ENCODE measurements at regions not wholly inside any gene's neighbourhood (a gene's known extent, or its start where the extent isn't known, plus 50 kb on each side); places are given as distances from the start of the nearest gene placed in this dataset.

DNA sequence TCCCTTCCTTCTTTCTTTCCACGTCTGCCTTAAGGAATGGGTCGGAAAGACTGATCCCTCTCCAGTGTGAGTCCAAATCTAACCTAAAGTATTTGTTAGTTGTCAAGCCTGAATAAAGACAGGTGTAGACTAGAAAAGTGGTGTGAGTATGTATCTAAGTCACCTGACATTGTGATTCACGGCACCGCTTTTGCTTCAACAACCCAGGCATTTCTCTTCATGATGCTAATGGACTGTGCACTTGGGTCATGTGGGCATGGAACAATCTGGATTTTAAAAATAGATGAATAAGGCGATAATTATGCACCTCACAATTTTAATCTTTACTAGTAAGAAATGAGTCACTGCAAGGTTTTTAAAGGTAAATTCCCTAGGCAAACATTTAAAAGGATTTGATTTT, 107.5 kb downstream of the LIPG start:
- H3K27ac ChIP-seq = no peak overlapping the region
- no peaks in the 10 kb centered on the region for H3K36me3 ChIP-seq
- TF ChIP-seq, protein P1, sequence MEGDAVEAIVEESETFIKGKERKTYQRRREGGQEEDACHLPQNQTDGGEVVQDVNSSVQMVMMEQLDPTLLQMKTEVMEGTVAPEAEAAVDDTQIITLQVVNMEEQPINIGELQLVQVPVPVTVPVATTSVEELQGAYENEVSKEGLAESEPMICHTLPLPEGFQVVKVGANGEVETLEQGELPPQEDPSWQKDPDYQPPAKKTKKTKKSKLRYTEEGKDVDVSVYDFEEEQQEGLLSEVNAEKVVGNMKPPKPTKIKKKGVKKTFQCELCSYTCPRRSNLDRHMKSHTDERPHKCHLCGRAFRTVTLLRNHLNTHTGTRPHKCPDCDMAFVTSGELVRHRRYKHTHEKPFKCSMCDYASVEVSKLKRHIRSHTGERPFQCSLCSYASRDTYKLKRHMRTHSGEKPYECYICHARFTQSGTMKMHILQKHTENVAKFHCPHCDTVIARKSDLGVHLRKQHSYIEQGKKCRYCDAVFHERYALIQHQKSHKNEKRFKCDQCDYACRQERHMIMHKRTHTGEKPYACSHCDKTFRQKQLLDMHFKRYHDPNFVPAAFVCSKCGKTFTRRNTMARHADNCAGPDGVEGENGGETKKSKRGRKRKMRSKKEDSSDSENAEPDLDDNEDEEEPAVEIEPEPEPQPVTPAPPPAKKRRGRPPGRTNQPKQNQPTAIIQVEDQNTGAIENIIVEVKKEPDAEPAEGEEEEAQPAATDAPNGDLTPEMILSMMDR (IDR thresholded peaks at IDR 0.05; ENCODE audit: low read depth, low read length) = no peak
- no peaks in the 10 kb centered on the region for H3K27me3 ChIP-seq (ENCODE audit: insufficient read depth, low read depth, severe bottlenecking)
- H3K9me3 ChIP-seq (ENCODE audit: severe bottlenecking) = peaks cover 15% of the 10 kb centered on the region
- no peak overlapping the region for H3K4me3 ChIP-seq (ENCODE audit: low read depth, low read length)
- no peak for DNase-seq

DNA sequence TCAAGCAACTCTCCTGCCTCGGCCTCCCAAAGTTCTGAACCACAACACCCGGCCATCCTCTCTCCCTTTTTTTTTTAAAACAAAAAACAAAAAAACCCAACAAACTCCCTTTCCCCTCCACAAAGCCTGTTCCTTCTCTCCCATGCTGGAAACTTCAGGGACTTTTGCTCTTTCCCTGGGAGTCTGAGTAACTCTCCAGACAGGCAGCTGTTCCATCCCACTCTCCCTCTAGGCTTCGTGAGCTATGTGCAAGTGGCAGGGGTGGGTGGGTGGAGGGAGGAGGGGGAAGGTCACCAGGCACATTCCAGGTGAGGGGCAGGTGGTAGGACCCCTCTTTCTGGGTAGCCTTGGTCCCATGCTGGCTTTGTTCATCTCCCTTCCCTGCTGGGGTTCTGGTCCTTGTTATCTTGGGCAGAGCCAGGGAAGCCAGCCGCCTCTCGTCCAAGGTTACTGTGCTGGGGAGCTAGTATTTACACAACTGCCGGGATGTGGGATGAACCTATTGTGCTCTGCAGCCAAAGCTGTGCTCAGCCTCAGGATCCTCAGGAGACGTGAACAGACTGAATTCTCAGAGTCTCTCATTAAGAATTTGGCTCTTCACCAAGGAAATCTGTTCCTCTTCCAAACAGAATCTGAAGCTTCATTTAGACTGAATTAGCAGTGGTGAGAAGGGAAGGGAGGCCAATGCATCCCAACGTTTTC, 106.9 kb downstream of the LIPG start:
- Histone ChIP-seq H3K36me3 (no peaks in the 10 kb centered on the region), H3K27me3 (ENCODE audit: insufficient read depth, low read depth, severe bottlenecking) (no peaks in the 10 kb centered on the region), H3K4me3 (ENCODE audit: low read depth, low read length) (no peak overlapping the region), H3K27ac (no peak overlapping the region), H3K9me3 (ENCODE audit: severe bottlenecking) (peaks cover 15% of the 10 kb centered on the region)
- DNase-seq = no peak
- TF ChIP-seq, protein P1 (IDR thresholded peaks at IDR 0.05; ENCODE audit: low read depth, low read length) = no peak

DNA sequence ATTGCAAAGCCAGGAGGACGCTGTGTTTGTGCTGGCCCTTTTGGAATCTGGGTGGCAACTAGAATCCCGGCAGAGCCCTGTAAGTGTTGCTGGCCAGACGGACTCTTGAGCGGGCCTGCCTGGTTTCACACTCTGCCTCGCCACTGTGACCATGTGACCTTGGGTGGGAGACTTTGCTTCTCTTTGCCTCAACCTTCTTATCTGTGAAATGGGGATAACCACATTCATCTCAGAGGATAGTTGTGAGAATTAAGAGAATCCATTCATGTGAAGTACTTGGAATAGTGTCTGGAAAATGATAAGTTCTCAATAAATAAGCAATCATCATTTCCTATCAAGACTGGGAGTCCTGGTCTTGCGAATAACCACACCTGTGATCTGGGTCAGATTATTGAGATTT, 105.6 kb downstream of the LIPG start:
- peaks cover 15% of the 10 kb centered on the region for H3K9me3 ChIP-seq (ENCODE audit: severe bottlenecking)
- H3K4me3 ChIP-seq (ENCODE audit: low read depth, low read length) = no peak overlapping the region
- no peak overlapping the region for H3K27ac ChIP-seq
- DNase-seq = no peak
- H3K27me3 ChIP-seq (ENCODE audit: insufficient read depth, low read depth, severe bottlenecking) = no peaks in the 10 kb centered on the region
- TF ChIP-seq, protein P1 (IDR thresholded peaks at IDR 0.05; ENCODE audit: low read depth, low read length) = no peak
- no peaks in the 10 kb centered on the region for H3K36me3 ChIP-seq

DNA sequence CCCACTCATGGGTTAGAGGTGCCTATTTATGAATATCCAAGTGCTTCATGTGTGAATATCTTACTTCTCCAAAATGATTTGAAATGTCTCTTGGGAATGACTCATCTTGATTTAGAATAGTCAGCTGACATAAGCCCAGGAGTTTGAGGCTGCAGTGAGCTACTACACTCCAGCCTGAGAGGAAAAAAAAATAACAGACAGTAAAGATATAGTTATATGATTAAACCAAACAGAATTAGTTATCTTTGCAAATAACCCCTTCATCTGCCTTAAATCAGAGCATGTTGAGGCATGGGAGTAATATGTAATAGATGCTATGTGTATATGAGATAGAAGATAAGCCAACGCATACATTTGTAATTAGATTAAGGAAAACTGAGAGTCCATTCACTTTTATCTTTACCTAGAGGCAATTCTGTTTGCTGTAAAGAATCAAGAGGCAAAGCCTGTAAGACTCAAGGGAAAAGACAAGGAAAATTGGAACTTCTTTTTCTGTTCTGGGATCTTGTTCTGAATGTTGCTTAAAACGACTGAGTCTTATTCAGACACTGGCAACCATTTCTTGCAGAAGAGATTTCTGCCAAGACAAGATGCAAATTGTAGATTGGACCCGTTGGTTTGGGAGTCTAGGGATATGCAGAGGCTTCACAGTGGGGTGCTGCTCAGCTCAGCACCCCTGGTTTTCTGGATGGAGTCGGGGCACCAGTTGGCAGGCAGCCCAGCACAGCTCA, 104.4 kb downstream of the LIPG start:
- DNase-seq = no peak
- H3K4me3 ChIP-seq (ENCODE audit: low read depth, low read length) = no peak overlapping the region
- peaks cover 12% of the 10 kb centered on the region for H3K9me3 ChIP-seq (ENCODE audit: severe bottlenecking)
- H3K36me3 ChIP-seq = no peaks in the 10 kb centered on the region
- TF ChIP-seq, protein P1 (IDR thresholded peaks at IDR 0.05; ENCODE audit: low read depth, low read length) = no peak
- no peaks in the 10 kb centered on the region for H3K27me3 ChIP-seq (ENCODE audit: insufficient read depth, low read depth, severe bottlenecking)
- H3K27ac ChIP-seq = no peak overlapping the region

DNA sequence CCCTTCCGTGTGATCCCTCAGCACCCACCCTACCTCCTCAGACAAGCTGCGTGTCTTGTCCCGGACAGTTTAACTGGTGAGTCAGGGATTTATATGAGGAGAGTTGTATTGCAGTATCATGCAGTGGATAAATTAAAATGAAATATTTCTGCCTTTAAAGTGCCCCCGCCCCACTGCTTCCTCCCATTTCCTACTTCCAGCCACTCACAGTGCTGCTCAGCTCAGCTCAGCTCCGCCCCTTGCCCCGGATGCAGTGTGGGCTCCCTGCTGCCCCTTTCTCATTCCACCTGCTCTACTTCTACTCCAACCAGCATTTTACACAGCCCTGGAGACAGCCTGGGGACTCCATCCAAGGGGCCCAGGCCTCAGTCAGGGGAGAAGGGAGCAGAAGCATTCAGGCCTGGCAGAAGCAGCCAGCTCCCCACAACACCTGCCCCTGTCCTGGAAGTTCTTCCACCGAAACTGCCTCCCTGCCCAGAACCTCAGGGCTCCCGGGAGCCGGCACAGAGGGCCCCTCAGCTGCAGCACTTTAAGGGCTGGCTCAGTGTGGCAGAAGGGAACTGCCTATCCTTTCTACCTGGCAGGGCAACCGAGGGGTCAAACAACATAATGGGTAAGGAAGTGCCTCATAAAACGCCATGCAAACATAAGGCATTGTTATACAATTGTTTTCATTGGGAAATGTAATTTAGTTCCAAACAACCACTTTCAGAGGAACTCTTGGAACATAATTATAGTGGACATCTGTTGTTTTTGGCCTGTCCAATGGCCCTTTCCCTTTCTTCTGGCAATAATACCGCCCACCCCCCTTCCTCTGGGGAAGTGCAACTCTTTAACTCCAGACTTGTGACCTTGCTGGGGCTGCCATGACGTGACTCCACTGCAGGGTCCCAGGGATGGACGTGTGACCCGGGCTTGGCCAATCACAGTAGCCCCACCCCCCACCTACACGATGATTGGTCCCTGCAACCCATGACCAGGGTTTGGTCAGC, 102.3 kb downstream of the LIPG start:
- Histone ChIP-seq H3K9me3 (ENCODE audit: severe bottlenecking) (peaks cover 5% of the 10 kb centered on the region), H3K27ac (no peak overlapping the region), H3K36me3 (no peaks in the 10 kb centered on the region), H3K27me3 (ENCODE audit: insufficient read depth, low read depth, severe bottlenecking) (no peaks in the 10 kb centered on the region), H3K4me3 (ENCODE audit: low read depth, low read length) (no peak overlapping the region)
- DNase-seq = no peak
- TF ChIP-seq, protein P1 (IDR thresholded peaks at IDR 0.05; ENCODE audit: low read depth, low read length) = no peak

All from WERI-Rb-1 (cell line).